GM21367 (cell line): ENCODE measurements at regions not wholly inside any gene's neighbourhood (a gene's known extent, or its start where the extent isn't known, plus 50 kb on each side); places are given as distances from the start of the nearest gene placed in this dataset.
"Not testable (repeated sequence)": the region's sequence is repeated elsewhere in the genome, so short reads cannot be mapped to it uniquely, and the experiment has no call there.

Experiments used
- ATAC-seq: cut with Tn5 transposase; IDR thresholded peaks from one replicate; pipeline ENCODE4 v1.9.1; 2021; ENCODE audit not compliant: unreplicated experiment

GRCh38 chr7:51839130-51839529 lies 522.5 kb upstream of the COBL start:
- not testable (repeated sequence) for ATAC-seq

DNA sequence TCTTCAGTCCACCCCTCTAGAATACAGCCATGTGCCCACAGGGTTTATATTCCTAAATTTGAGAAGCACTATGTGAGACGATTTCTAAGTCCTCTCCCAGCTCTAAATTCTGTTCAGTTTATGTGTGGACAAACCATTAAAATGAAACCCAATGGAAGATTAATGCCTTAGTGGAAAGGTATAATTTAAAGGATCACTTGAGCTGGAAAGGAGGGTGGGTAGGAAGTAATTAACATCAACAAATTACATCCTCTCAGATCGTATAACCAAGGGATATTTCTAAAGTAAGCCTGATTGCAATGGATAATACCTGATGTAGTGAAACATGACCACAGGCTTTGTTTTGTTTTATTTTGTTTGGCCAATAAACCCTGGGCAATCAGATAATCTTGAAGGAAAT lies 511.0 kb upstream of the COBL start:
- ATAC-seq: no peak

DNA sequence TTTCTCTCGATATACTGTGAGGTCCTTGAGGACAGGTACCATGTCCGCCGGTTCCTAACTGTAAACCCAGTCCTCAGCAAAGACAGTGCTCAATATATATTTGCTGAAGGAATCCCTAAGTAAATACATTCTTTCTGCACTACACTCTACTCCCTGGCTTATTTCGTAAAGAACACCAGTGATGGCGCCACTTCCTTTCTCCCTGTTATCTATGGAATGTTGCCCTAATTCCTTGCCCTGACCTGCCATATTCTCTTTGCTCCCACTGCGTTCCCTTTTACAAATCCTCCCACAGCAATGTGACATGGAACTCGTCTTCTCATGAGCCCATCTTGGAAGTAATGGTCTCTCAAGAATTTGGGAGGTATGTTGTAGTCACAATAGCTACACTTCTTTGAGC lies 507.4 kb upstream of the COBL start:
- ATAC-seq: no peak

DNA sequence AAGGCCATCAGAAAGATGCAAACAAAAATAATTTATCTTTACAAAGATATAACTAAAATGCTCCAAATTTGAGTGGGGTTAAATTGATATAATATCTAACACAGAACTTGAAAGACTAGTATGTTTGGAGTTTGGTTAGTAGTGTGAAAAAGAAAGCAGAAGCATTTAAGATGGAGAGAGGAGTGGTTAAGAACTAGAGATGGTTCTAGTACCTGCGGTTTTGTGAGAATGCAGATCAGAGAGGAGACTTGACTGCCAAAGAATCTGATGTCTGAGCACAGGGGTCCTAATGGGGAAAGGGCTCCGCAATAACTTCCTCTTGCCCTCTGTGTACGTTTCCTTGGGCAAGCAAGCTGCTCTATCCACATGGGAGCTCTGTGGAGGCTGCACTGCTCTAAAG lies 506.8 kb upstream of the COBL start:
- ATAC-seq: no peak

- ATAC-seq: no peak
Observed at GRCh38 chr7:51817694-51818225, 501.2 kb upstream of the COBL start.

DNA sequence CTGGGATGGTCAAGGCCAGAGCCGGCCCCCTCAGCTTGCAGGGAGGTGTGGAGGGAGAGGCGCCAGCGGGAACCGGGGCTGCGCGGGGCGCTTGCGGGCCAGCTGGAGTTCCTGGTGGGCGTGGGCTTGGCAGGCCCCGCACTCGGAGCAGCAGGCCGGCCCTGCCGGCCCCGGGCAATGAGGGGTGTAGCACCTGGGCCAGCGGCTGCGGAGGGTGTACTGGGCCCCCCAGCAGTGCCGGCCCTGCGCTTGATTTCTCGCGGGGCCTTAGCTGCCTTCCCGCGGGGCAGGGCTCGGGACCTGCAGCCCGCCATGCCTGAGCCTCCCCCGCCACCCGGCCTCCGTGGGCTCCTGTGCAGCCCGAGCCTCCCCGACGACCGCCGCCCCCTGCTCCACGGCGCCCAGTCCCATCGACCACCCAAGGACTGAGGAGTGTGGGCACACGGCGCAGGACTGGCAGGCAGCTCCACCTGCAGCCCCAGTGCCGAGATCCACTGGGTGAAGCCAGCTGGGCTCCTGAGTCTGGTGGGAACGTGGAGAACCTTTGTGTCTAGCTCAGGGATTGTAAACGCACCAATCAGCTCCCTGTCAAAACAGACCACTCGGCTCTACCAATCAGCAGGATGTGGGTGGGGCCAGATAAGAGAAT lies 489.3 kb upstream of the COBL start:
- ATAC-seq: not testable (repeated sequence)

DNA sequence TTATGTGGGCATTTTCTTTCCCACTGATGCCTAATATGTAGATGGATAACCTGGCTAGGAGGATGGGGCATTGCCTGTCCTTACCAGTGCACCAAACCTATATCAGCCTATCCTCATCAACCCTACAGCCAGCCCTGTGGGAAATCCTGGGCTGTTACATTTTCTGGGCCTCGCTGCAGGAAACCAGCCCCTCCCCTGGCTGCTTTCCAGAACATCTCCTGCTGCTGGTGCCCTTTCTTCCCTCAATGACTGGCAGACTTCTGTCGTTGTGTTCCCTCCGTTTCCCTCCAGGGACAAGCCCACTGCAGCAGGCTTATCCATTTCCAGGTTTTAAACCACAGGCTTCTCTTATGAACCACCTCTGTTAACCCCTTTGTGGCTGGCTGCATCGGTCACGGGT lies 486.1 kb upstream of the COBL start:
- no peak for ATAC-seq

- no peak for ATAC-seq
Observed at GRCh38 chr7:51797371-51797770, 480.8 kb upstream of the COBL start.

GRCh38 chr7:51792796-51793195 lies 476.2 kb upstream of the COBL start:
- ATAC-seq: no peak

DNA sequence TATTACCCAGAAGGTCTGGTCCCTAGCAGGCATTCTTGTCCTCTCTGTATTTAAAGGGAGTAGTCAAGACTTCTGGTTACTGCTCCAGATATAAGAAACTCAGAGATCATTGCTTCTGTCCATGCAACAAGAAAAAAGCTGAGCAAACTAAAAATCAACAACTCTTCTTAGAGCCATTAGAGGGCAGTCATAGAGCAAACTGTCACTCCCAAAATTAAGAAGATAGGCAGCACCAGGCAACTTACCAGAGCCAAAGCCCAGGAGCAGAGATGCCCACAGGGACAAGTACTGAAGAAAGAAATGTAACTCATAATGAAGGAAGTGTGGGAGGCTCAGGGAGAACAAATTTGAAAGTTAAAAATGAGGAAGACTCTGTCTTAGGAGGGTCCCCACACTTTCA lies 472.9 kb upstream of the COBL start:
- no peak for ATAC-seq

DNA sequence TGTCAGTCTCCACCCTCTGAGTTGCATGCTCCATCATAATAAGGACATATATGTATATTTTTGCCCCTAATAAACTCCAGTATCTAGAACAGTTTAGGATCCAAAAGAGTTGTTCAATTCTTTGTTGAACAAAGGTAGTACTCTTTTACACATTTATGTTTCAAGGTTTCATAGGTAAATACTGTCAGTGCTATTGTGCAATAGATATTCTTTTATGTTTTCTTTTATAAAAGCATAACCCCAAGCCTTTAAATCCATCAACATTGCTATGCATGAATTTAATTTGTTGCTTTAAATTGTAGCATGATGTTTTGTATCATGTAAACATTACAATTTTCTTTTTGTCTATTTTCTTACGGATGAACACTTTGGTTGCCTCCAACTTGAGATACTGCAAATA lies 469.7 kb upstream of the COBL start:
- no peak for ATAC-seq

DNA sequence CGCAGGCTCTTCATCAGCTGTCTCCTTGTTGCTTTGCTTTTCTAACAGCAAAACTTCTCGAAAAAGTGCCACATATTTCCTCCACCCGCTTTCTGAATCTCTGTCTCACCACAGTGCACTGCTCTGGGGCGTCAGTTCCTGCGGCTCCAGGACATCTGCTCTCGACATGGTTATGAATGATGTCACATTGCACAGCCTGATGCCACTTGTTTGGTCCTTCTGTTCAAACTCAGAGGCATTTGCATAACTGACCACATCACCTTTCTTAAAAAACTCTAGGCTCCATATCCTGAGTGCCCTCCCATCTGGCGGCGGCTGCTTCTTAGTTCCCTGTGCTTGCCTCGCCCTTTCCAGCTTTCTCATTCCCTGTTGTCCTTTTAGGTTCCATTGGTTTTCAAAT lies 469.3 kb upstream of the COBL start:
- no peak for ATAC-seq

- no peak for ATAC-seq
Observed at GRCh38 chr7:51785171-51785570, 468.6 kb upstream of the COBL start.

- ATAC-seq: no peak
Observed at GRCh38 chr7:51783241-51783640, 466.6 kb upstream of the COBL start.

- no peak for ATAC-seq
Observed at GRCh38 chr7:51778121-51778520, 461.5 kb upstream of the COBL start.

DNA sequence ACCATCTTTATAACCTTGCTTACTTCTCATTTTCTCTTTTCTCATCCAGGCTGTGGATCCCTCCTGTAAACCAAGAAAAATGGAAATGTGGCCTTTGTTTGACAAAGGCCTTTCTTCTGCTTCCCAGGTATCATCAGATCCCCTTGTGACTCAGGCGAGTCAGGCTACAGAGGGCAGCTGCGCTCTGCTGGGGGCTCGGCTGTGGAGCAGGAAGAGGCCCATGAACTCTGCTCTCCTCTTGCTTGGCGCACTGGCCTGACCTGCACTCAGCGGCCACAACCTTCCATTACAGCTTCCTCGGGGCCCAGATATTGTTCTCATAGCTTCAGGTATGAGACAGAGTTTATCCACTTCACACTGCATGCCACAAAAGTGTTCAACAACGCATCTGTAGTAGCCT lies 457.6 kb upstream of the COBL start:
- no peak for ATAC-seq

DNA sequence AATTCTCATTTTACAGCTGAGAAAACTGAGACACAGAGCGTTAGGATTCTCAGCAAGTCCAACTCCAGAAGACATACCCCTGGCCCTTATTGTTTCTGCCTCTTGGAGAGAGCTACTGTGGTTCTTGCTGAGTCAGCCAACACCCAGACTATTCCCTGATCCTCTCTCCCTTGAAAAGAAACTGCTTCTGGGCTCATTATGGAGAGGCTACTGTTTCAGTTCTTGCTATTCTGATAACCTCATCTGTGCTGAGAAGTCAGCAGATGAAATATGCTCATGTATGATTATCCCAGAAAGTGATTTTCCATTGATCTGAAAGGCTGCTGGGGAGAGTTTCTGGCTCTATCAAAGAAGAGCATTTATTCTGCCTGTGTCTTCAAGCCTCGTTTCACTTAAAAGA lies 455.6 kb upstream of the COBL start:
- ATAC-seq: no peak

- no peak for ATAC-seq
Observed at GRCh38 chr7:51764976-51765375, 448.4 kb upstream of the COBL start.

DNA sequence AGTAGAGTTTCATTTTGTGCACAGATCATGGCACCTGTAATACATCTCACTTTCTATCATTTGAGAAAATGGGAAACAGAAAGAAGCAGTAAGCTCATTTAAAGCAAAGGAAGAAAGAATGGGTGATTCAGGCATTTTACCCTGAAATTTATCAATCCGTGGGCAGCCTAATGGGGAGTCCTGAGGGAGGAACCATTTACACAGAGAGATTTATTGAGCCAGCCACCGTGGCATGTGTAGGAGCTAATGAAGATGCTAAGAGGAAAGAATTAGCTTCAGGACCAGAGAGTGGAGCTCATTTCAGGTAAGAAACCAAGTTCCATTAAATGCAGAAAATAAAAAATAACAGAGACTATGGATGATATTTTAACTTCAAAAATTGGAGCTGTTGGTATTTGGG lies 443.4 kb upstream of the COBL start:
- no peak for ATAC-seq

DNA sequence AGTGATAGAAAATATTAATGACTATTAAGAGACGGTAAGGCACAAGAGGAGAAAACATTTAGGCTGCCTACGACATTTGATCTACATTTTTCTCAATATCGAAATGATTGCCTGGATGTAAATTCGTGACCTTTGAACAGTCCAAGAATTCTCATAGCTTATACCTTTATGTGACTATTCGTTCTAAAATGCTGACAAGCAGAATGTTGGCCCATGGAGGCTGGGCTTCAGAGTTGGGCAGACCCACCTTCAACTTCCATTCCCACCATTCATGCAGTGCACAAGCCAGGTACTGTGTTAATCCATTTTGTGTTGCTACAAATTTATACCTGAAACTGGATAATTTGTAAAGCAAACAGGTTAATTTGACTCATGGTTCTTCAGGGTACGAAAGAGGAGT lies 441.4 kb upstream of the COBL start:
- ATAC-seq: no peak

DNA sequence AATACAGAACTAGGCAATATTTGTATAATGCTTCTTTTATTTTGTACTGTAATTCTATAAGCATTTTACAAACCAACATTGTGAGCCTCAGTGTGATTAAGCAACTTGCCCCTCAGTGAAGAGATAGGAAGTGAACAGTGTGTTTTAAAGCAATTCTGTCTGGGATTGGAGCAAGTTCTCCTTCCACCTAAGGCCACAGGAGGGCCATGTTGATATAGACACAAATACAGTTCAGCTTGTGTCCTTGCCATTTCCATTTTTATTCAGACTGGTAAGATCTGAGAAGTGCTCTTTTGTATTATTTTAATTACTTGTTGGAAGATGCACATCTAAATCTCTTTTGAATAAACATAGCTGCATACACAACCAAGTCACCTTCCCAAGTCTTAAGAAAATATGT lies 416.3 kb upstream of the COBL start:
- no peak for ATAC-seq

DNA sequence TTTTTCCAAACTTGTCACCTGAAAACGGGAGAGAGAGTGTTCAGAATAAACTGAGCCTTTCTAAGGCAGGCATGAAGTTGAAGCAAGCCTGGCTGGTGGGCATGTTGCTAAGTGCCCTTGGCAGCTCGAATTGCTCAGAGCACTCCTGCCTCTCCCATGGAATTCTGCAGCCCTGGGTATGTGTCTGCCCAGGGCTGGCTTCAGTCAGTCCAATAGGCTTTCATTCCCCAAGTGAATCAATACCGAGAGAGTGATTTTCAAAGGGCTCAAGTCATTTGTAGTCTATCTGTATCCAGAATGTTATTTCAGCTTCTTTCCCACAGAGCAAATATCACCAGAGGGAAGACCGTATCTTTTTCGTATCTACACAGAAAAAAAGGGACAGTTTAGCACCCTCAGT lies 415.5 kb upstream of the COBL start:
- ATAC-seq: no peak

DNA sequence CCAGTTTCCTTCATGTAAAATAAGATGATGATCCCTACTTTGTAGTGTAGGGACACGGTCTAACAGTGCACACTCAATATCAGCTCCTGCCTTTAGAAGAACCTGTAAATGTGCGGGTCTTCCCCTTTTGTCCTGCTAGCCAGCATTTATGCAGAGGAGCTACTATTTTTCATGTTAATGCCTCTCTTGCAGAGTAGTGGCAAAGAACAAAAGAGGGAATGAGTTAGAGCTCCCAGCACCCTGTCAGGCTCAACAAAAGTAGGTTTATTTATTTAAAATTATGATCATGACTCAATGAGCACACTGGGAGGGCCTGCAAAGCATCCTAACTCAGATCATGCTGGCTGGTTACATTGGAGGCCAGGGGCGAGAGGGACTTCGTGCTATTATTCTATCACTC lies 414.5 kb upstream of the COBL start:
- ATAC-seq: no peak
